Heart right ventricle (tissue), 16 donors: ENCODE measurements at regions not wholly inside any gene's neighbourhood (a gene's known extent, or its start where the extent isn't known, plus 50 kb on each side); places are given as distances from the start of the nearest gene placed in this dataset.

Source experiments
- ATAC-seq, 8 donors: fragments of 200-7000 bp; cut with Tn5 transposase; one replicate each; pipeline ENCODE4 v1.9.1; 2020; ENCODE audit warnings: mild to moderate bottlenecking in 8 of 8, moderate library complexity in 8 of 8, moderate number of reproducible peaks in 1 of 8
- DNase-seq, 2 donors: peaks; one replicate each; pipeline ENCODE4 v3.0.0-alpha.2; 2020
- H3K27ac ChIP-seq, 10 donors: fragments of 200-600 bp; sonication (generic) in 2 of 10; one replicate each; pipeline versions ENCODE4 v1.5.0 to v1.8.0; 2020 to 2022; ENCODE audit warnings: mild to moderate bottlenecking in 3 of 10
- H3K27me3 ChIP-seq, 7 donors: fragments of 200-600 bp; one replicate each; pipeline ENCODE4 v1.8.0; 2021 to 2022; ENCODE audit warnings: mild to moderate bottlenecking in 2 of 7
- H3K36me3 ChIP-seq, 9 donors: fragments of 200-600 bp; sonication (generic) in 1 of 9; one replicate each; pipeline versions ENCODE4 v1.5.0 to v1.8.0; 2020 to 2022; ENCODE audit warnings: mild to moderate bottlenecking in 2 of 9
- H3K4me1 ChIP-seq, 9 donors: fragments of 200-600 bp; sonication (generic) in 1 of 9; one replicate each; pipeline versions ENCODE4 v1.5.0 to v1.8.0; 2020 to 2022; ENCODE audit warnings: mild to moderate bottlenecking in 4 of 9
- H3K4me3 ChIP-seq, 10 donors: fragments of 200-600 bp; sonication (generic) in 2 of 10; one replicate each; pipeline versions ENCODE4 v1.5.0 to v1.8.0; 2020 to 2022; ENCODE audit warnings: mild to moderate bottlenecking in 7 of 10, moderate library complexity in 2 of 10
- H3K9me3 ChIP-seq, 11 donors: fragments of 200-600 bp in 10 of 11; sonication (generic) in 2 of 11; one replicate each; pipeline versions ENCODE4 v1.5.0 to v1.8.0; 2013 to 2022; ENCODE audit warnings: mild to moderate bottlenecking in 2 of 11, control low read depth in 1 of 11, moderate library complexity in 1 of 11
- WGBS, 2 donors: extraction: QIAGEN DNeasy Blood & Tissue Kit; methylation state at CpG; one replicate each; pipeline ENCODE4 v1.1.7; 2013; ENCODE audit warnings: inconsistent platforms in 1 of 2; 5-methylcytosine and 5-hydroxymethylcytosine counted together
- intact Hi-C, 10 donors: fragments of 100-400 bp; cut with DNase I; formaldehyde crosslinking; loops; one replicate each; pipeline versions ENCODE4 v1.11.1 to v1.14.2; 2022
- TF ChIP-seq, protein P1 (sequence below), 9 donors: fragments of 200-600 bp; sonication (generic) in 2 of 9; IDR thresholded peaks; one replicate each; pipeline versions ENCODE4 v1.5.0 to v1.8.0; 2021 to 2022; ENCODE audit warnings: antibody characterized with exemption in 9 of 9, mild to moderate bottlenecking in 5 of 9, moderate library complexity in 1 of 9
- donor health status: Arrhythmogenic right ventricular cardiomyopathy.
- donor health status: ischemic (EF 13 %, LVEDD 7.1; RV severe dilation, severe dysfunction).
- donor health status: healthy with polysubstance abuse.
- donor health status: DM: no; HTN: yes; CAD: no.
- donor health status: DM: no; HTN: no; CAD: no.
- donor health status: ischemic (EF 25% LVEDD 6.9; RV normal size, moderate dysfunction).
- donor health status: ischemic (EF 25% LVEDD 5.7; RV mildly dilated, moderate dysfunction).
- donor health status: healthy.
- donor health status: DM: yes; HTN: yes; CAD: no.
- donor health status: Ischemic cardiomyopathy.
- donor health status: ischemic (EF 35%, LVEDD 5.7; RV mildly dilated, moderate dysfunction).
- donor health status: nonischemic (EF 11% LVEDD 7.7; RV severe dilation, severe dysfunction).
- donor health status: DM: yes; HTN: yes; CAD: no.
- donor health status: PGD.
- donor health status: ischemic (EF 29% LVEDD 5.4; RV normal size, mild dysfunction).
- donor health status: nonischemic (EF 23%, LVEDD 6.1; RV moderate dilation, normal function).

DNA sequence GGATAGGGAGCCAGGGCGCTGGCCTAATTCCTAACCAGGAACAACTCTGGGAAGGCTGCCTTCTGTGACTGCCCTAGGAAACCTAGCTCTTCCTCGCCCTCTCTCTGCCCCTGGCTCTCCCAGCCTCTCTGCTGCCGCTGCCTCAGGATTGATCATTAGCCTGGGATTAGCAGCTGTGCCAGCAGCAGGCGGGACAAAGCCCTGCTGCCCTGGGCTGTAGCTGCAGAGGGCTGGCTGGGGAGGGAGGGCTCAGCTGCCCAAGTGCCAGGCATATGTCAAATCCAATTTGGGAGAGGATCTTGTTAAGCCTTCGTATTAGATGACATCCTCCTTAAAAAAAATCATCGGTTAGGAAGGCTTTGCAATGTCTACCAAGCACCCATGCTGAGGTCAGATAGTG lies 144.8 kb upstream of the CCL2 start:
- peaks cover 0 to 64% (median 39%) of the 10 kb centered on the region in 7 donors for H3K27me3 ChIP-seq
- DNase-seq (no peak), ATAC-seq (no peak)
- 50 to 53% methylated on average over 6 of the region's 6 CpGs for WGBS, 2 donors
- TF ChIP-seq, protein P1, sequence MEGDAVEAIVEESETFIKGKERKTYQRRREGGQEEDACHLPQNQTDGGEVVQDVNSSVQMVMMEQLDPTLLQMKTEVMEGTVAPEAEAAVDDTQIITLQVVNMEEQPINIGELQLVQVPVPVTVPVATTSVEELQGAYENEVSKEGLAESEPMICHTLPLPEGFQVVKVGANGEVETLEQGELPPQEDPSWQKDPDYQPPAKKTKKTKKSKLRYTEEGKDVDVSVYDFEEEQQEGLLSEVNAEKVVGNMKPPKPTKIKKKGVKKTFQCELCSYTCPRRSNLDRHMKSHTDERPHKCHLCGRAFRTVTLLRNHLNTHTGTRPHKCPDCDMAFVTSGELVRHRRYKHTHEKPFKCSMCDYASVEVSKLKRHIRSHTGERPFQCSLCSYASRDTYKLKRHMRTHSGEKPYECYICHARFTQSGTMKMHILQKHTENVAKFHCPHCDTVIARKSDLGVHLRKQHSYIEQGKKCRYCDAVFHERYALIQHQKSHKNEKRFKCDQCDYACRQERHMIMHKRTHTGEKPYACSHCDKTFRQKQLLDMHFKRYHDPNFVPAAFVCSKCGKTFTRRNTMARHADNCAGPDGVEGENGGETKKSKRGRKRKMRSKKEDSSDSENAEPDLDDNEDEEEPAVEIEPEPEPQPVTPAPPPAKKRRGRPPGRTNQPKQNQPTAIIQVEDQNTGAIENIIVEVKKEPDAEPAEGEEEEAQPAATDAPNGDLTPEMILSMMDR (IDR thresholded peaks at IDR 0.05), result no peak
- intact Hi-C loops, result no loop called here
- H3K9me3 ChIP-seq, result no peaks in the 10 kb centered on the region
- no peak overlapping the region for H3K27ac ChIP-seq
- H3K4me3 ChIP-seq, result no peak overlapping the region
- no peaks in the 10 kb centered on the region for H3K4me1 ChIP-seq
- no peaks in the 10 kb centered on the region for H3K36me3 ChIP-seq

DNA sequence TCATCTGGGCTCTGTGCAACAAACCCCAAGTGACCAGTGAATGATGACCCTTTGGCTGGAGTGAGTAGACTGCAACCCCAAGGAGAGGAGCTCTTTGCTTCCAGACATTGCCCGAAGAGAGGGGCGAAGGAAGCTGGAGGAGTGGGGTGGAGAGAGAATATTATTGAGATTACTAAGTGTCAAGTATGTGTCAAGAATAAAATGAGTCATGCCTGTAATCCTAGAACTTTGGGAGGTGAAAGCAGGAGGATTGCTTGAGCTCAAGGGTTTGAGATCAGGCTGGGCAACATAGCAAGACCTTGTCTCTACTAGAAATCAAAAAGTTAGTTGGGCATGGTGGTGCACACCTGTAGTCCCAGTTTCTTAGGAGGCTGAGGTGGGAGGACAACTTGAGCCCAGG lies 142.0 kb upstream of the CCL2 start:
- no peaks in the 10 kb centered on the region for H3K4me1 ChIP-seq
- ATAC-seq (no peak), DNase-seq (no peak)
- no peaks in the 10 kb centered on the region for H3K9me3 ChIP-seq
- WGBS, 2 donors, result 80 to 91% methylated on average over 2 of the region's 2 CpGs
- intact Hi-C loops, result no loop called here
- TF ChIP-seq, protein P1 (IDR thresholded peaks at IDR 0.05), result no peak
- no peaks in the 10 kb centered on the region for H3K36me3 ChIP-seq
- no peak overlapping the region for H3K4me3 ChIP-seq
- no peak overlapping the region for H3K27ac ChIP-seq
- peaks cover 0 to 42% (median 33%) of the 10 kb centered on the region in 7 donors for H3K27me3 ChIP-seq

DNA sequence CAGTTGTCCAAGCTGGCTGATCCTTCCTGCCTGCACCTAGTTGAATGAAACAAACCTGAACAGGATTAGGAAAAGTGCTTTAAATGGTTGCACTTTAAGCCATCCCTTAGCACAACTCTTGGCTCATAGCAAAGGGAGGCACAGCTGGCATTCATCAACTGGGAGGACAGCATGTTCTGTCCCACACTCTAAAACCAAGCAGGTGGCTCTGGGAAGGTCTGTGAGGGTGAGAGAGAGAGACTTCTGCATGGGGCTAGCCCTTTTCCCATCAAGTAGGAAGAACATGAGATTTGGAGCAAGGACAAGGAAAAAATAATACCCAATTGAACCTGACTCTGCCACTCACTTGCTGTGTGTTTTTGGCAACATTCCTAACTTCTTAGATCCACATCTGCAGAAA lies 140.9 kb upstream of the CCL2 start:
- Histone ChIP-seq H3K4me1 (no peaks in the 10 kb centered on the region), H3K4me3 (no peak overlapping the region), H3K27me3 (peaks cover 0 to 35% (median 28%) of the 10 kb centered on the region in 7 donors), H3K27ac (no peak overlapping the region), H3K9me3 (no peaks in the 10 kb centered on the region), H3K36me3 (no peaks in the 10 kb centered on the region)
- intact Hi-C loops, result no loop called here
- no peak for DNase-seq
- TF ChIP-seq, protein P1 (IDR thresholded peaks at IDR 0.05), result no peak
- ATAC-seq, result peak in 3 of 8 donors; percentile 53 to 70 (median 61)

DNA sequence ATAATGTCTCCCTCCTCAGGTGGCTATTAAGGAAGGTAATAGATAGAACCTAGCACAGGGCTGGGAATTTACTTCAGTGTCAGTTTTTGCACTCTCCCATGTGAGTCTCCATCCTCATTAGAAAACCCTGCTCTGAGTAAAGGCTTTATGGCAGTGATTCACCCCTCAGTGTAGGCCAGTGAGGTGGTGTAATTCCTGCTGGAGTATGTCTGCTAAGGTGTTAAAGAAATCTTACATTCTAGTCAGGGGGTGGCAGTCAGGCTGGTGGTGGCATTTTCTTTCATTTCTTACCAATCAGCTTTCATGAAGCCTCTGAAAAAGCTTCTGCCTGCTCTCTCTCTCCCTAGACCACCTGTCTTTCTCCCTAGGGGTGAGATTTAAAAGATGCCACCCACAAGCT lies 138.8 kb upstream of the CCL2 start:
- H3K36me3 ChIP-seq, result no peaks in the 10 kb centered on the region
- peaks cover 0 to 23% (median 19%) of the 10 kb centered on the region in 7 donors for H3K27me3 ChIP-seq
- intact Hi-C loops, result no loop called here
- H3K4me3 ChIP-seq, result no peak overlapping the region
- DNase-seq (no peak), ATAC-seq (no peak)
- H3K9me3 ChIP-seq, result no peaks in the 10 kb centered on the region
- no peaks in the 10 kb centered on the region for H3K4me1 ChIP-seq
- TF ChIP-seq, protein P1 (IDR thresholded peaks at IDR 0.05), result no peak
- H3K27ac ChIP-seq, result no peak overlapping the region

DNA sequence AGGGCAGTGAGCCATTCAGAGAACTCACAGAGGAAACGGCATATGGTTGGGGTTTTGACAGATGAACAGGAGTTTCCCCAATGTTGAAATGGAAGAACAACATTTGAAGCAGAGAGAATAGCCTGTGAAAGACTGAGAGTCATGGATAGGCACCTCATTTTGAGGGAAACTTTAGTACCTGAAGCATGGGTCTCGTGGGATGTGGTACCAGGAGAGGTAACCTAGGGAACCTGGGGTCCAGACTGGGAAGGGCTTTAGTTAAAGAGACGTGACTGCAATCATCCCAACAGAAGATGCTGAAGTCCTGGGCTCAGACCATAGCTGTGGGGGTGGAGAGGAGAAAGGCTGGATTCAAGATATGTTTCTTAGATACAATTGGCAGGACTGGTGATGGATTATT lies 137.8 kb upstream of the CCL2 start:
- H3K4me3 ChIP-seq, result no peak overlapping the region
- intact Hi-C loops, result no loop called here
- TF ChIP-seq, protein P1 (IDR thresholded peaks at IDR 0.05), result no peak
- DNase-seq (no peak), ATAC-seq (no peak)
- H3K9me3 ChIP-seq, result no peaks in the 10 kb centered on the region
- H3K27me3 ChIP-seq, result peaks cover 0 to 27% (median 20%) of the 10 kb centered on the region in 7 donors
- H3K36me3 ChIP-seq, result no peaks in the 10 kb centered on the region
- H3K4me1 ChIP-seq, result no peaks in the 10 kb centered on the region
- 51 to 64% methylated on average over 3 of the region's 3 CpGs for WGBS, 2 donors
- no peak overlapping the region for H3K27ac ChIP-seq
